ENCODE measurements at regions not wholly inside any gene's neighbourhood (a gene's known extent, or its start where the extent isn't known, plus 50 kb on each side); places are given as distances from the start of the nearest gene placed in this dataset.

DNA sequence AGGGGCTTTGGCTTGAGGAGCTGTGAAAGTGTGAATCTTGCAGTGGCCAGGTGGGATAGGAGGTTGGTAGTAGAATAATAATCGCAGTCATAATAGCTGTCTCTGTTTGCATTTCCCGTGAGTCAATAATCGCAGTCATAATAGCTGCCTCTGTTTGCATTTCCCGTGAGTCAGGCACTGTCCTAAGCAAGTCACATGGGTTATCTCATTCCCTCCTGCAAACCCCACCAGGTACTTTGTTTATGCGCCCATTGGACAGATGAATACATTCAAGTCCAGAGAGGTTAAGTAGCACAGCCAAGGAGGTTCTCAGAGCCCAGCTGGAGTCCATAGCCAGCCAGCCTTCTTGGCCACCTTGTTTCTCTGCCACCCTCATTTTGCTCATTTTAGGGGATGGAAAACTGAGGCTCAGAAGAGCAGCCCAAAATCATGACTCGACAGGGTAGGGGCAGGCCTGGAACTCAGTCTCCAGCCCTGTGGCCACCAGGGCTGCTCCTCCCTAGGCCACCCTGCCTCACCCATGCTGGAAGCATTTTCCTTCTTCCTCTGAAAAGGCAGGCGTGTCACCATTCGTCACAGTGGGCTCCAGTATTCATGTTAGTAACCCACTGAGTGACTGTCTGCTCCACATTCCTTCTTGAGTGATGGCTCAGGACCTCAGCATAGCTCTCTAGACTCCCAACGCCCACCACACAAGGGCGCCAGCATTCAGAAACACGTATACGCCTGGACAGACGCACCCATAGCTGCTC lies 206.2 kb downstream of the URI1 start:
- H3K4me3 ChIP-seq, result no peak overlapping the region
- H3K27ac ChIP-seq (ENCODE audit: low read depth in 1 of 2, low read length in 1 of 2), result no peak overlapping the region
- H3K9ac ChIP-seq (ENCODE audit: insufficient read depth in 1 of 2, low read length in 2 of 2), result no peak overlapping the region
- H3K4me1 ChIP-seq (ENCODE audit: control insufficient read depth in 5 of 5, insufficient read depth in 5 of 5, low read length in 5 of 5), result no peaks in the 10 kb centered on the region
- TF ChIP-seq, protein P1, sequence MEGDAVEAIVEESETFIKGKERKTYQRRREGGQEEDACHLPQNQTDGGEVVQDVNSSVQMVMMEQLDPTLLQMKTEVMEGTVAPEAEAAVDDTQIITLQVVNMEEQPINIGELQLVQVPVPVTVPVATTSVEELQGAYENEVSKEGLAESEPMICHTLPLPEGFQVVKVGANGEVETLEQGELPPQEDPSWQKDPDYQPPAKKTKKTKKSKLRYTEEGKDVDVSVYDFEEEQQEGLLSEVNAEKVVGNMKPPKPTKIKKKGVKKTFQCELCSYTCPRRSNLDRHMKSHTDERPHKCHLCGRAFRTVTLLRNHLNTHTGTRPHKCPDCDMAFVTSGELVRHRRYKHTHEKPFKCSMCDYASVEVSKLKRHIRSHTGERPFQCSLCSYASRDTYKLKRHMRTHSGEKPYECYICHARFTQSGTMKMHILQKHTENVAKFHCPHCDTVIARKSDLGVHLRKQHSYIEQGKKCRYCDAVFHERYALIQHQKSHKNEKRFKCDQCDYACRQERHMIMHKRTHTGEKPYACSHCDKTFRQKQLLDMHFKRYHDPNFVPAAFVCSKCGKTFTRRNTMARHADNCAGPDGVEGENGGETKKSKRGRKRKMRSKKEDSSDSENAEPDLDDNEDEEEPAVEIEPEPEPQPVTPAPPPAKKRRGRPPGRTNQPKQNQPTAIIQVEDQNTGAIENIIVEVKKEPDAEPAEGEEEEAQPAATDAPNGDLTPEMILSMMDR (IDR thresholded peaks at IDR 0.05; ENCODE audit: control extremely low read depth, extremely low read depth), result no peak
- H3K27me3 ChIP-seq (ENCODE audit: control insufficient read depth in 3 of 3, insufficient read depth in 3 of 3, low read length in 2 of 3), result peaks cover 0 to 3% (median 2%) of the 10 kb centered on the region in 3 donors
- H3K36me3 ChIP-seq (ENCODE audit: control insufficient read depth in 4 of 4, insufficient read depth in 4 of 4, low read length in 4 of 4), result no peaks in the 10 kb centered on the region
- WGBS, 2 donors, result 73 to 87% methylated on average over 13 of the region's 13 CpGs
- H3K9me3 ChIP-seq (ENCODE audit: control insufficient read depth in 4 of 4, insufficient read depth in 3 of 4, low read length in 3 of 4), result peaks cover 0 to 7% (median 0%) of the 10 kb centered on the region in 4 donors
- ATAC-seq (ENCODE audit: insufficient read depth, low FRiP score) (no peak), DNase-seq (no peak)

DNA sequence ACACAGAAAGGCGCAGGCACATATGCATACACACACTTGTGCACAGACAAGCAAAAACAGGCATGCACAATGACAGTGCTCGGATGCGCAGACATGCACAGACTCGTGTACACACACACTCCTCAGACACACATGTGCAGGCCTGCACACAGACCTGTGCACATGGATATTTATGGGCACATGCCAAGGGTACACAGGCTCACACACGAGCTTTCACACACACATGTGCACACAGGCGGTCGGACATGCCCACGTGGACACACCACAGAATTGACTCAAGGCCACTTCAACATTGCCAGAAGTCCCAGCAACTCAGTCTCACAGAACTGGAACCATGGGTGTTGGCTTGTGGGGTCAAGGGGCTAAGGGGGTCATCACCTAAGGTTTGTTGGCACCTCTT lies 206.8 kb downstream of the URI1 start:
- H3K27me3 ChIP-seq (ENCODE audit: control insufficient read depth in 3 of 3, insufficient read depth in 3 of 3, low read length in 2 of 3), result peaks cover 0 to 3% (median 2%) of the 10 kb centered on the region in 3 donors
- DNase-seq, result no peak
- TF ChIP-seq, protein P1 (IDR thresholded peaks at IDR 0.05; ENCODE audit: control extremely low read depth, extremely low read depth), result no peak

DNA sequence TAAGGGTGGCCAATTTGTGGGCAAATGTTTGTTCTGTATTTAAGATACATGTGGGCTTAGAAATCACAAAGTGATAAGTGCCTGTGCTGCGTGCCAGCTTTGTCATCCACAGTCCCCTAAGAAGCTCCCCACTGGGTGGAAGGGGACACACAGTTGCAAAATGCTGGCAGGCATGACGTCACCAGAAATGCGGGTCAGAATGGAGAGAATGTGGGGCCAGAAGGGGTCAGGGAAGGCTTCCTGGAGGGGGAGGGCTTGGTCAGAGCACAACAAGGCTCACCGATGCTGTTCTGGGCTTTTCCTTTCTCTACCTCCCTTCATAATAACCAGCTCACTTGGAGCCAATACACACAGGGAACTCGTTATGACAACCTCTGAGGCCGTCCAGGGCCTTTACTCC lies 207.3 kb downstream of the URI1 start:
- H3K9ac ChIP-seq (ENCODE audit: insufficient read depth in 1 of 2, low read length in 2 of 2), result no peak overlapping the region
- H3K9me3 ChIP-seq (ENCODE audit: control insufficient read depth in 4 of 4, insufficient read depth in 3 of 4, low read length in 3 of 4), result peaks cover 0 to 6% (median 0%) of the 10 kb centered on the region in 4 donors
- no peaks in the 10 kb centered on the region for H3K4me1 ChIP-seq (ENCODE audit: control insufficient read depth in 5 of 5, insufficient read depth in 5 of 5, low read length in 5 of 5)
- DNase-seq (no peak), ATAC-seq (ENCODE audit: insufficient read depth, low FRiP score) (no peak)
- H3K36me3 ChIP-seq (ENCODE audit: control insufficient read depth in 4 of 4, insufficient read depth in 4 of 4, low read length in 4 of 4), result no peaks in the 10 kb centered on the region
- TF ChIP-seq, protein P1 (IDR thresholded peaks at IDR 0.05; ENCODE audit: control extremely low read depth, extremely low read depth), result no peak
- H3K27me3 ChIP-seq (ENCODE audit: control insufficient read depth in 3 of 3, insufficient read depth in 3 of 3, low read length in 2 of 3), result peaks cover 0 to 5% (median 2%) of the 10 kb centered on the region in 3 donors
- no peak overlapping the region for H3K4me3 ChIP-seq
- H3K27ac ChIP-seq (ENCODE audit: low read depth in 1 of 2, low read length in 1 of 2), result no peak overlapping the region
- WGBS, 2 donors, result 68 to 81% methylated on average over 6 of the region's 6 CpGs

More for the DNA sequence above, 206.8 kb downstream of the URI1 start:
- Histone ChIP-seq H3K9me3 (ENCODE audit: control insufficient read depth in 4 of 4, insufficient read depth in 3 of 4, low read length in 3 of 4) (peaks cover 0 to 7% (median 0%) of the 10 kb centered on the region in 4 donors), H3K4me3 (no peak overlapping the region), H3K9ac (ENCODE audit: insufficient read depth in 1 of 2, low read length in 2 of 2) (no peak overlapping the region), H3K27ac (ENCODE audit: low read depth in 1 of 2, low read length in 1 of 2) (no peak overlapping the region), H3K4me1 (ENCODE audit: control insufficient read depth in 5 of 5, insufficient read depth in 5 of 5, low read length in 5 of 5) (no peaks in the 10 kb centered on the region), H3K36me3 (ENCODE audit: control insufficient read depth in 4 of 4, insufficient read depth in 4 of 4, low read length in 4 of 4) (no peaks in the 10 kb centered on the region)
- ATAC-seq (ENCODE audit: insufficient read depth, low FRiP score), result no peak
- 79 to 82% methylated on average over 8 of the region's 8 CpGs for WGBS, 2 donors
